ENCODE measurements at regions not wholly inside any gene's neighbourhood (a gene's known extent, or its start where the extent isn't known, plus 50 kb on each side); places are given as distances from the start of the nearest gene placed in this dataset.

DNA sequence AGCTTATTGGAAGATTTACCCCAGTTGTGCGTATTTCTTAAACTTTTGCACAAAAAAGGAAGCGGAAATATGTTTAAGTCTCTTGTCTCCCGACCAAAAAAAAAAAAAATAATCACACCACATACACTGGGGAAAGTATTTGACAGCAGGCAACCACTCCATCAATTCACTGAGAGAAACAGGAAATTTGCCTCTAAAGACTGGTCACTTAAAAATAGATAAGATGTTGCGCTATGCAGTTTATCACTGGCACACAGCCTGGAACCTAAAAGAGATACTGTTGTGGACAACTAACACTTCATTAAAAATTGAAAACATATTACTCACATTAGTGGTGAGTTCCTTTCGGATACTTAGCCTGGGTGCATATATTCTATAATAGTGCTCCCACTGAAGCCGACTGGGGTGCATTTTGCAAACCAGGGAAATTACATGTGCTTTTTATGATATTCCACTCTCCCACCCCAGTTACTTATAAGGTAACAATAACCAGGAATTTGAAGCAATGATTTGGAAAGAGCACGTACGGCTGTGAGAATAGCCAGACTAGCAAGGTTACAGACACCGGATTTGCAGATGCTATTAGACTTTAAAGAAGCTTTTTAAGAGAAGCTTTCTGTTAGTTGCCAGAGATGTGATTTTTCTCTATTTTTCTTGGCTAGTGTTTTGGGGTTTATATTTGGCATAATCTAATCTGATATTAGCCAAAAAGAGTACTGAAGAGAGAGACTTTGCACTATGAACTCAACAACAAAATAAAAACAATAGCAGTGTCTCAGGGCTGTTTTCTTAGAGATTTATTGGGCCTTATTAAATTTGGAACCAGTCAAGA lies 311.5 kb downstream of the NOVA1 start:
- TF ChIP-seq ZC3H10 (CRISPR knock-in tag; IDR thresholded peaks at IDR 0.05) (no peak), PPARA (CRISPR knock-in tag; IDR thresholded peaks at IDR 0.05; ENCODE audit: borderline replicate concordance) (no peak), ZNF70 (CRISPR knock-in tag; IDR thresholded peaks at IDR 0.05) (no peak), ARNTL (CRISPR knock-in tag; IDR thresholded peaks at IDR 0.05; ENCODE audit: borderline replicate concordance, low read depth) (no peak), RARB (CRISPR knock-in tag; IDR thresholded peaks at IDR 0.05) (no peak), TCF4 (CRISPR knock-in tag; IDR thresholded peaks at IDR 0.05; ENCODE audit: borderline replicate concordance) (no peak), ZNF8 (CRISPR knock-in tag; IDR thresholded peaks at IDR 0.05) (no peak)
- TF ChIP-seq, protein P1, sequence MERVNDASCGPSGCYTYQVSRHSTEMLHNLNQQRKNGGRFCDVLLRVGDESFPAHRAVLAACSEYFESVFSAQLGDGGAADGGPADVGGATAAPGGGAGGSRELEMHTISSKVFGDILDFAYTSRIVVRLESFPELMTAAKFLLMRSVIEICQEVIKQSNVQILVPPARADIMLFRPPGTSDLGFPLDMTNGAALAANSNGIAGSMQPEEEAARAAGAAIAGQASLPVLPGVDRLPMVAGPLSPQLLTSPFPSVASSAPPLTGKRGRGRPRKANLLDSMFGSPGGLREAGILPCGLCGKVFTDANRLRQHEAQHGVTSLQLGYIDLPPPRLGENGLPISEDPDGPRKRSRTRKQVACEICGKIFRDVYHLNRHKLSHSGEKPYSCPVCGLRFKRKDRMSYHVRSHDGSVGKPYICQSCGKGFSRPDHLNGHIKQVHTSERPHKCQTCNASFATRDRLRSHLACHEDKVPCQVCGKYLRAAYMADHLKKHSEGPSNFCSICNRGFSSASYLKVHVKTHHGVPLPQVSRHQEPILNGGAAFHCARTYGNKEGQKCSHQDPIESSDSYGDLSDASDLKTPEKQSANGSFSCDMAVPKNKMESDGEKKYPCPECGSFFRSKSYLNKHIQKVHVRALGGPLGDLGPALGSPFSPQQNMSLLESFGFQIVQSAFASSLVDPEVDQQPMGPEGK (CRISPR knock-in tag; IDR thresholded peaks at IDR 0.05; ENCODE audit: borderline replicate concordance), result no peak
